Mesothelial cell of epicardium (in vitro differentiated cells): ENCODE measurements at regions not wholly inside any gene's neighbourhood (a gene's known extent, or its start where the extent isn't known, plus 50 kb on each side); places are given as distances from the start of the nearest gene placed in this dataset.

Source experiments
- DNase-seq, 2 experiments: peaks; one replicate each; pipeline ENCODE4 v3.0.0; 2021; ENCODE audit warnings: low spot score in 2 of 2; ENCODE audit not compliant: unreplicated experiment in 2 of 2
- H3K27ac Mint-ChIP-seq: 2 replicates; pipeline ENCODE4 v1.8.0; 2021; ENCODE audit warnings: mixed read lengths
- H3K27me3 Mint-ChIP-seq: 2 replicates; pipeline ENCODE4 v1.8.0; 2021; ENCODE audit warnings: low read depth, mixed read lengths
- H3K36me3 Mint-ChIP-seq: 2 replicates; pipeline ENCODE4 v1.8.0; 2021; ENCODE audit warnings: mixed read lengths
- H3K4me1 Mint-ChIP-seq: 2 replicates; pipeline ENCODE4 v1.8.0; 2021; ENCODE audit warnings: mixed read lengths
- H3K4me3 Mint-ChIP-seq: 2 replicates; pipeline ENCODE4 v1.8.0; 2021; ENCODE audit warnings: mild to moderate bottlenecking, moderate library complexity, mixed read lengths
- H3K9me3 Mint-ChIP-seq: 2 replicates; pipeline ENCODE4 v1.8.0; 2021; ENCODE audit warnings: mixed read lengths
- CTCF ChIP-seq: fragments of 200-600 bp; sonication (generic); IDR thresholded peaks from one replicate; pipeline ENCODE4 v1.5.0; 2021; ENCODE audit warnings: antibody characterized with exemption; ENCODE audit not compliant: unreplicated experiment

GRCh38 chr14:83269583-83269982, 1735.9 kb upstream of the SEL1L start:
- Mint-ChIP-seq H3K27ac (no peak overlapping the region), H3K4me3 (no peak overlapping the region), H3K36me3 (no peaks in the 10 kb centered on the region), H3K27me3 (no peaks in the 10 kb centered on the region), H3K9me3 (no peaks in the 10 kb centered on the region), H3K4me1 (no peaks in the 10 kb centered on the region)
- TF ChIP-seq CTCF: no peak
- DNase-seq: no peak

DNA sequence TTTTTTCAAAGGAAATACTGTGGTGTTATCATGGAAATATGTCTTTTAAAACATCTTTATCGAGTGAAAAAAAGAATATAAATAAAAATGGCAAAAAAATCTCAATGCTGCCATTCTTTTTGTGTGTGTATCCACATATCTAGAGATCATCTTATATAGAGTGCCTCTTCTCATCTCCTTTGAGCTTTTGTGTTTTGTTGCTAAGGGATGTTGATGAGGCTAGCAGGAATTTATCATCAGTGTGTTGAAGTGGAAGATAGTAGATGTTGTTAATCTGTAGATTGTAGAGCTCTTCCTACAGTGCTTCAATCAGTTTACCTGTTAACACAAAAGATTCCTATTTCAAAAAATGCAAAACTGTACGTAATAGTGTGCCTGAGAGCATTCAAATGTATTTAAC, 1738.0 kb upstream of the SEL1L start:
- Mint-ChIP-seq H3K4me1 (no peaks in the 10 kb centered on the region), H3K27me3 (no peaks in the 10 kb centered on the region), H3K4me3 (no peak overlapping the region), H3K27ac (no peak overlapping the region), H3K9me3 (no peaks in the 10 kb centered on the region), H3K36me3 (no peaks in the 10 kb centered on the region)
- no peak for DNase-seq
- no peak for TF ChIP-seq CTCF

DNA sequence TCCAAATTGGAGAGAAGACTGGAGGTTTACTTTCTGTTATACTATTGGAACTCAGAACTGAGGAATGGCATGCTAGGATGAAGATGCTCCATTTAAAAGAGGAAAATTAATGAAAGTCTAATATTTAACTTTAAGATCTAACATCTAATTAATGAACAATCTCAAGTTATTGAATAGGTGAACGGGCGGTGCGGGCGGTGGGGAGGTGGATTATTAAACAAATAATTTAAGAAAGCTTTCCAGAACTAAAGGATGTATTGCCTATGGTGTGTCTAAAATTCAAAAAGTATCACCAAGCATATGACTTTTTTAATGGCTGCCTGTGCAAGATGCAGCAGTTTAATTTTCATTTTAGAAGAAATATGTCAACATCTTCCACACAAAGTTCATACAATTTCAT, 1747.1 kb upstream of the SEL1L start:
- Mint-ChIP-seq H3K4me3 (no peak overlapping the region), H3K27ac (no peak overlapping the region), H3K4me1 (peaks cover 1% of the 10 kb centered on the region), H3K9me3 (peaks cover 17% of the 10 kb centered on the region), H3K36me3 (no peaks in the 10 kb centered on the region), H3K27me3 (no peaks in the 10 kb centered on the region)
- TF ChIP-seq CTCF: no peak
- no peak for DNase-seq

DNA sequence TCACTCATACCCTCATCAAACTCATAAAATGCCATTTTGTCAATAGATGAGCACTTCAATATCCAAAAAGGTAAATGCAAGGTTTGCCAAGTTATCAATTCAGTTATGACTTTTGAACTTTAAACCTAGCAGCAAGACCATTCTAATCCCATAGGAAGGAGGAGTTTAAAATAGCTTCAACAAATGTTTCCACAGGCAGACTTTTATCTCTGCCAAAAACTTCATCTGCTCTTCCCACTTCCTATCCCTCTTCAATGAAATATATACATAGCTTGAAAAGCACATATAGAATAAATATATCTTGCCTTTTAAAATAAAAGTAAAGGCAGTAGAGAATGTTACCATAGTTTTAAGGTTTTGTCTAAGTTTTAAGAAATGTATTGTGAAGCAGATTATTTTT, 1749.1 kb upstream of the SEL1L start:
- Mint-ChIP-seq H3K4me3 (no peak overlapping the region), H3K27ac (no peak overlapping the region), H3K9me3 (peaks cover 10% of the 10 kb centered on the region), H3K4me1 (peaks cover 1% of the 10 kb centered on the region), H3K36me3 (no peaks in the 10 kb centered on the region), H3K27me3 (no peaks in the 10 kb centered on the region)
- no peak for DNase-seq
- no peak for TF ChIP-seq CTCF

DNA sequence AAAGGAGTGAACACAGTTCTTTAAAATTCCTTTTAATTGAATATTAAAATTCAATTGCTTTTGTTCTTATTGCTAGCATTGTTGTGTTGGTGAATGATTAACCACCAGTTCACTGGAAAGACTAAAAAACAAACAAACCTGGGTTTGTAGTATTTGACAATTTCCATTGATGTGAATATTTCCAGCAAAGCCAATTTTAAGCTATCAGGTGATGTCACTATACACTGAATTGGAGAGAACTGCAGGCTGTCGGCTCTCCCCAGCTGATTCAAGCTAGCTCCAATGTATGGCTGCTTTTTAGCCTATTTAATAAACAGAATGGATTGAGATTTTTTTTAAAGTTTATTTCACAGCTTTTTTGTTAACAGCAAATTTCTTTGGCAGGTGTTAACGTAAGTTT, 1753.6 kb upstream of the SEL1L start:
- no peaks in the 10 kb centered on the region for H3K27me3 Mint-ChIP-seq
- TF ChIP-seq CTCF: no peak
- H3K4me3 Mint-ChIP-seq: no peak overlapping the region
- no peaks in the 10 kb centered on the region for H3K36me3 Mint-ChIP-seq
- H3K9me3 Mint-ChIP-seq: no peaks in the 10 kb centered on the region
- no peak overlapping the region for H3K27ac Mint-ChIP-seq
- H3K4me1 Mint-ChIP-seq: peaks cover 6% of the 10 kb centered on the region
- no peak for DNase-seq

DNA sequence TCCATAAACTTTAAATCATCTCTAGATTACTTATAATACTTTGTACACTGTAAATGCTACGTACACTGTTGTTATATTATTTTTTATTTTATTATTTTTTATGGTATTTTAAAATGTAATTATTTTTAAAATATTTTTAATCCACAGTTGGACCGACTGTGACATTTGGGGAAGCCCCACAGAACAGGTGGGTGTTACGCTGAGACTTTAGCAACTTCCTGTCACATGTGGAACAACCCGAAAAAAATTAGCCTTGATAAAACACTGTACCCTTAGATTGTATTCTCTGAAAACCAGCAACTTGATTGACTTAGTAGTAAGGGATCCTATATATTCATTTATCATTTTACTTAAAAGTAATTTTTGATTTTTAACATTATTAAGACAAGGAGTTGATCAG, 1755.7 kb upstream of the SEL1L start:
- Mint-ChIP-seq H3K27me3 (no peaks in the 10 kb centered on the region), H3K27ac (no peak overlapping the region), H3K36me3 (peaks cover 2% of the 10 kb centered on the region), H3K4me3 (no peak overlapping the region), H3K9me3 (peaks cover 3% of the 10 kb centered on the region), H3K4me1 (peaks cover 5% of the 10 kb centered on the region)
- no peak for TF ChIP-seq CTCF
- no peak for DNase-seq
